PC-3 (cell line): ENCODE measurements at regions not wholly inside any gene's neighbourhood (a gene's known extent, or its start where the extent isn't known, plus 50 kb on each side); places are given as distances from the start of the nearest gene placed in this dataset.

Source experiments
- ATAC-seq: fragments of 200-7000 bp; cut with Tn5 transposase; 2 replicates; pipeline ENCODE4 v1.9.1; 2020; ENCODE audit warnings: mild to moderate bottlenecking, moderate library complexity
- BruUV-seq: library from RNA; stranded (reverse); fragments of 400-500 nt; replicated peaks from 2 replicates; lab custom pipeline; 2021; lab: Mats Ljungman, UMichigan
- CTCF ChIA-PET: fragments of 300-600 bp; sonication (Branson Sonifier 250); formaldehyde crosslinking; loops from one replicate; lab custom pipeline; 2022; ENCODE audit warnings: antibody characterized with exemption; lab: Charles Lee
- POLR2A ChIA-PET: fragments of 300-600 bp; sonication (Branson Sonifier 250); formaldehyde crosslinking; loops from one replicate; lab custom pipeline; 2022; ENCODE audit warnings: antibody characterized with exemption; ENCODE audit not compliant: unreplicated experiment; lab: Charles Lee
- DNase-seq: peaks from one replicate; pipeline ENCODE4 v3.0.0-alpha.2; 2015
- H2AFZ ChIP-seq: fragments of 300-600 bp; sonication (generic); 2 replicates; pipeline ENCODE4 v1.6.0; 2016; ENCODE audit warnings: antibody characterized with exemption, low read length
- H3F3A ChIP-seq: fragments of 300-600 bp; sonication (generic); one replicate; pipeline ENCODE4 v1.6.0; 2017; ENCODE audit warnings: antibody characterized with exemption, low read length, control low read depth, mild to moderate bottlenecking; ENCODE audit not compliant: unreplicated experiment
- H3K27ac ChIP-seq: fragments of 300-600 bp; sonication (generic); 2 replicates; pipeline ENCODE4 v1.5.1; 2016; ENCODE audit warnings: mild to moderate bottlenecking, low read length
- H3K27me3 ChIP-seq: fragments of 300-600 bp; sonication (generic); 2 replicates; pipeline ENCODE4 v1.6.1; 2016; ENCODE audit warnings: low read length, mixed read lengths
- H3K36me3 ChIP-seq: fragments of 300-600 bp; sonication (generic); 2 replicates; pipeline ENCODE4 v1.6.1; 2016; ENCODE audit warnings: low read depth, mixed run types, low read length, mixed read lengths
- H3K4me1 ChIP-seq: fragments of 300-600 bp; sonication (generic); 2 replicates; pipeline ENCODE4 v1.5.1; 2016; ENCODE audit warnings: low read length; ENCODE audit not compliant: insufficient read depth
- H3K4me2 ChIP-seq: fragments of 300-600 bp; sonication (generic); 2 replicates; pipeline ENCODE4 v1.6.0; 2016; ENCODE audit warnings: low read length
- H3K4me3 ChIP-seq: fragments of 300-600 bp; sonication (generic); 2 replicates; pipeline ENCODE4 v1.5.1; 2016; ENCODE audit warnings: mild to moderate bottlenecking, low read length, mixed read lengths
- H3K79me2 ChIP-seq: fragments of 300-600 bp; sonication (generic); 2 replicates; pipeline ENCODE4 v1.6.1; 2017; ENCODE audit warnings: low read length, mixed read lengths
- H3K9ac ChIP-seq: fragments of 300-600 bp; sonication (generic); 2 replicates; pipeline ENCODE4 v1.6.0; 2016; ENCODE audit warnings: mild to moderate bottlenecking, low read length
- H3K9me2 ChIP-seq: fragments of 300-600 bp; sonication (generic); replicated peaks from 2 replicates; pipeline ENCODE4 v1.6.1; 2016; ENCODE audit warnings: mixed run types, low read length, mixed read lengths
- H3K9me3 ChIP-seq: fragments of 300-600 bp; sonication (generic); 2 replicates; pipeline ENCODE4 v1.6.1; 2016; ENCODE audit warnings: low read length, mixed read lengths
- H4K20me1 ChIP-seq: fragments of 300-600 bp; sonication (generic); 2 replicates; pipeline ENCODE4 v1.6.1; 2016; ENCODE audit warnings: low read length, mixed read lengths
- CTCF ChIP-seq: fragments of 300-600 bp; sonication (generic); conservative IDR thresholded peaks from 2 replicates; pipeline ENCODE4 v1.5.1; 2017; ENCODE audit warnings: antibody characterized with exemption, low read depth, mild to moderate bottlenecking, low read length
- EZH2 ChIP-seq: fragments of 300-600 bp; sonication (generic); IDR thresholded peaks from one replicate; pipeline ENCODE4 v1.6.1; 2017; ENCODE audit warnings: antibody characterized with exemption, mild to moderate bottlenecking, low read length; ENCODE audit not compliant: unreplicated experiment
- EZH2phosphoT487 ChIP-seq: fragments of 300-600 bp; sonication (generic); IDR thresholded peaks from 2 replicates; pipeline ENCODE4 v1.6.1; 2018; ENCODE audit warnings: mild to moderate bottlenecking, antibody characterized with exemption, low read length, borderline replicate concordance
- intact Hi-C: fragments of 100-400 bp; cut with micrococcal nuclease; formaldehyde crosslinking; loops from 2 replicates; pipeline ENCODE4 v1.9.0; 2023

GRCh38 chr2:64386676-64387075 lies 67.3 kb upstream of the LGALSL start:
- H4K20me1 ChIP-seq: no peaks in the 10 kb centered on the region
- DNase-seq (no peak), ATAC-seq (no peak)
- intact Hi-C loops: no loop called here
- CTCF ChIA-PET: no interaction called here
- H3K4me3 ChIP-seq: no peak overlapping the region
- no peak overlapping the region for H3K4me2 ChIP-seq
- no peaks in the 10 kb centered on the region for H3K27me3 ChIP-seq
- H2AFZ ChIP-seq: no peak overlapping the region
- no peak overlapping the region for H3K9ac ChIP-seq
- no peaks in the 10 kb centered on the region for H3K9me3 ChIP-seq
- POLR2A ChIA-PET: interaction anchor here (0.5 kb wide), 1 partner anchor 68 kb away, joined by 14 read pairs; no protein-coding TSS in a partner anchor
- BruUV-seq: no TSS peak
- no peaks in the 10 kb centered on the region for H3K79me2 ChIP-seq
- H3K9me2 ChIP-seq: no peaks in the 10 kb centered on the region
- no peaks in the 10 kb centered on the region for H3K4me1 ChIP-seq
- no peaks in the 10 kb centered on the region for H3F3A ChIP-seq
- H3K36me3 ChIP-seq: no peaks in the 10 kb centered on the region
- no peak for TF ChIP-seq EZH2phosphoT487
- no peak for TF ChIP-seq EZH2
- no peak for TF ChIP-seq CTCF
- H3K27ac ChIP-seq: no peak overlapping the region

- H3K79me2 ChIP-seq: no peaks in the 10 kb centered on the region
- POLR2A ChIA-PET: no interaction called here
- H3K4me3 ChIP-seq: no peak overlapping the region
- no peak overlapping the region for H2AFZ ChIP-seq
- no peak for ATAC-seq
- no peaks in the 10 kb centered on the region for H3K36me3 ChIP-seq
- H3F3A ChIP-seq: no peaks in the 10 kb centered on the region
- no peaks in the 10 kb centered on the region for H3K4me1 ChIP-seq
- CTCF ChIA-PET: no interaction called here
- H3K9me3 ChIP-seq: no peaks in the 10 kb centered on the region
- intact Hi-C loops: no loop called here
- BruUV-seq: no TSS peak
- no peaks in the 10 kb centered on the region for H3K9me2 ChIP-seq
- H3K27ac ChIP-seq: no peak overlapping the region
- no peaks in the 10 kb centered on the region for H4K20me1 ChIP-seq
- no peak overlapping the region for H3K9ac ChIP-seq
- H3K27me3 ChIP-seq: no peaks in the 10 kb centered on the region
- no peak for DNase-seq
- no peak overlapping the region for H3K4me2 ChIP-seq
- TF ChIP-seq EZH2phosphoT487 (no peak), CTCF (no peak), EZH2 (no peak)
Measured at GRCh38 chr2:64390586-64390985, 63.4 kb upstream of the LGALSL start.

- H4K20me1 ChIP-seq: no peaks in the 10 kb centered on the region
- H3K9me3 ChIP-seq: no peaks in the 10 kb centered on the region
- ATAC-seq: no peak
- POLR2A ChIA-PET: no interaction called here
- DNase-seq: no peak
- H3K4me2 ChIP-seq: no peak overlapping the region
- no peak overlapping the region for H3K27ac ChIP-seq
- H2AFZ ChIP-seq: no peak overlapping the region
- no peaks in the 10 kb centered on the region for H3K4me1 ChIP-seq
- CTCF ChIA-PET: no interaction called here
- BruUV-seq: no TSS peak
- H3K27me3 ChIP-seq: no peaks in the 10 kb centered on the region
- no peaks in the 10 kb centered on the region for H3K79me2 ChIP-seq
- no peaks in the 10 kb centered on the region for H3K36me3 ChIP-seq
- no peak overlapping the region for H3K9ac ChIP-seq
- no peaks in the 10 kb centered on the region for H3F3A ChIP-seq
- no peak for TF ChIP-seq EZH2phosphoT487
- H3K4me3 ChIP-seq: no peak overlapping the region
- intact Hi-C loops: no loop called here
- no peaks in the 10 kb centered on the region for H3K9me2 ChIP-seq
Measured at GRCh38 chr2:64391424-64391823, 62.5 kb upstream of the LGALSL start.
